Activated CD4-positive, CD25-positive, alpha-beta regulatory T cell treated with anti-CD3 and anti-CD28 coated beads, Interleukin-2, amount 50 U/mL, for 24 hours (primary cell): ENCODE measurements at regions not wholly inside any gene's neighbourhood (a gene's known extent, or its start where the extent isn't known, plus 50 kb on each side); places are given as distances from the start of the nearest gene placed in this dataset.
A peak's percentile ranks its signal among the peaks of the same experiment; 100 is the strongest.

Experiments used
- ATAC-seq, 2 donors: fragments of 150-1000 bp; cut with Tn5 transposase; one replicate each; pipeline ENCODE4 v1.10.0; 2021; ENCODE audit warnings: mild to moderate bottlenecking in 1 of 2, moderate library complexity in 1 of 2

- ATAC-seq: no peak
Observed at GRCh38 chr20:47406849-47407682, 50.6 kb upstream of the ZMYND8 start.

DNA sequence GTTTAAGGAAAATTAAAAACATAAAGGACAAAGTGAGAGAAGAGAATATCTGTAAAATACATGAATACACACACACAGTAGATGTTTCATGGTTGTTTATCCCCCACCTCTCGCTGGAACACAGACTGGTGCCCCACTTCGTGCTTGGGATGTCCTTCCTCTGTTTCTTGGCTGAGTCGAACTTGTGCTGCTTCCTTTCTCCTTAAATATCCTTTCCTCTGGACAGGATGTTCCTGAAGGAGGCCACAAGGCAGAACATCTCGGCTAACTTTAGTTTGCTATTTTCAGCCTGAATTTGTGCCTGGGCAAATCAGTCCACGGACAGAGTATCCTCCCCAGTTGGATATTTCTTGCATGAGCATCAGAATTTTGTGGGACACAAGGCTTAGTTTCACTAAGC is 54.7 kb upstream of the ZMYND8 start:
- no peak for ATAC-seq

GRCh38 chr20:47412083-47412482 is 55.6 kb upstream of the ZMYND8 start:
- no peak for ATAC-seq

DNA sequence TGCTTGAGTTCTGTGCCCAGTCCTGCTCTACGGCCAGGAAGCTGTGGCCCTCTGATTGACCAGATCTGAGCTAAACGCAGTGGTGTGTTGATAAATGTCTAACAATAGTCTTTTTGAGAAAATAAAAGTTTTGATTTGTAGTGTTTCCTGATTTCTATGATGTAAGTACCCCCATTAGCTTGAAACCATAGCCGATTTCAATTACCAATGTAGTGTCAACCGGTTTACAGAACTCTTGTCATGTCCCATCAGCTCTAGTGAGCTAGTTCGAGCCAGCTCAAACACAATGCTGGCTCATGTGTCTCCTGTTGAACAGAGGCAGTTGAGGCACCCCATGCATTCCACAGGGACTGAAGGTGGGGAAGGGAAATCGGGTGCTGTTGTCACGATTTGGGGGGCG is 56.7 kb upstream of the ZMYND8 start:
- no peak for ATAC-seq

GRCh38 chr20:47417245-47418068 is 61.0 kb upstream of the ZMYND8 start:
- no peak for ATAC-seq

DNA sequence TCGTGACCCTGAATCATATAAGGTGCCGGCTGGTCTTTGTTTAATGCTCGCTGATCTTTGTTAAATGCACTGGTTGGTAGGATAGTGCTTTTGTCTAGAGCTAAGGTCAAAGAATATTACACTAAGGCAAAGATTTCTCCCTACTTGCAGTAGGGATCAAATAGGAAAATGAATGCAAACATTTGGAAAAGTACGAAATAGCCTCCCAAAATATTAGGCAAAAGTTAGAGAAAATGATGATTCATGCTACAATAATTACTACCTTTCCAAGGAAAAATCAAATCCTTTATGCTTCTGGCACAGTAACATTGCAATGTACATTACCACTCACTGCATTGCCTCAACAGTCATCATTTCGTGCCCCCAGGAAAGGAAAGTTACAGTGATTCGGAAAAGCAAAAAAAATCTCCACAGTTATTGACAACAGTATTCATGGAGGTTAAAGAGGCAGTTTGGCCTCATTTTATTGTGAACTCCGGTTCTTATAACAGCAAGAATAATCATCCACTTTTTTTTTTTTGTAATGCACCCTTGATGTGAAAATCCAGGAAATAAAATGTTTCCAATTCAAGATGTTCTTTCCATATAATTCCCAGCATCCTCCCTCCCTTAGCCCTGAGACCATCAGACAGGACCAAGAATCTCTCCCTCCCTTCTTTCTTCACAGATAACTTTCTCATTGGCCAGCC is 61.7 kb upstream of the ZMYND8 start:
- ATAC-seq: no peak

GRCh38 chr20:47419953-47420514 is 63.5 kb upstream of the ZMYND8 start:
- no peak for ATAC-seq

- no peak for ATAC-seq
Observed at GRCh38 chr20:47421076-47421475, 64.6 kb upstream of the ZMYND8 start.

DNA sequence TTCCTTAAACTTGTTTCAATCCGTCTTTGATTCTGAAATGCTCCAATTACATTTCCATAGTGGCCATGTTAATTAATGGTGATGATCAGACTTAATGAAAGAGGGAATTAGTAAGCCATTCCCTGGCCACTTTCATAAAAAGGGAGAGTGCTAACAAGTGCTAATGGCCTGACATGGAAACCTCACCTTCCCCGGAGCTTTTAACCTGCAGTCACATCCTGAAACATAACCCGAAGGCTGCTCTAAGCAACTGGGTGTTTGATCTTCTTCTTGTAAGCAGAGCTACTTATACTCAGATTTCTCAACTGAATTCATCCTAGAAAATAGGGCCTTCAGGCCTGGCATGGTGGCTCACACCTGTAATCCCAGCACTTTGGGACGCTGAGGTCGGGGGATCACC is 67.1 kb upstream of the ZMYND8 start:
- no peak for ATAC-seq

DNA sequence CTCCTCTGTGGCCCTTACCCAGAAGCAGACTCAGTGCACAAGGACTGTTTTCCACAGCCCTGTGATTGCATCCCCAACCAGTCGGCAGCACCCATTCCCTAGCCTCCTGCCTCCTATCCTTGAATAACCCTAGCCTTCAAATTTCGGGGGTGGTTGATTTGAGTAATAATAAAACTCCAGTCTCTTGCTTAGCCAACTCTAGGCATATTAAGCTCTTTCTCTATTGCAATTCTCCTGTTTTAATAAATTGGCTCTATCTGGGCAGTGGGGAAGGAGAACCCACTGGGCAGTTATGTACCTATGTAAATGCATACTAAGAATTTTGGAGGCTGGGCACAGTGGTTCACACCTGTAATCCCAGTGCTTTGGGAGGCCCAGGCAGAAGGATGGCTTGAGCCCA is 70.6 kb upstream of the ZMYND8 start:
- ATAC-seq: no peak

DNA sequence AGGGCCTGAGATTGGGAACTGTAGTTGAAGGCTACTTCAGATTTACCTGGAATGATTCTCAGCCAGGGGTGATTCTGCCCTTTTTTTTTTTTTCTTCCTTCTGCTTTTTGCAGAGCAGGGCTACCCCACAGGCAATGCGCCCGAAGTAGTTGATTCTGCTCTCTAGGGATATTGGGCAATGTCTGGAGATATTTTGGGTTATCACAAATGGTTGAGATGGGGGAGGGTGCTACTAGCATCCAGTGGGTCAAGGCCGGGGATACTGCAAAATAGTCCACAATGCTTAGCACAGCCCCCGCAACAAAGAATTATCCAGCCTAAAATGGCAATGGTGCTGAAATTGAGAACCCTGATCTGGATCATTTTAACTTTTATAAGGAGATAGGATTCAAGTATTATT is 71.2 kb upstream of the ZMYND8 start:
- no peak for ATAC-seq

- ATAC-seq: no peak
Observed at GRCh38 chr20:47428164-47428563, 71.7 kb upstream of the ZMYND8 start.

GRCh38 chr20:47428851-47429336 is 72.4 kb upstream of the ZMYND8 start:
- ATAC-seq: no peak

- ATAC-seq: no peak
Observed at GRCh38 chr20:47429409-47429808, 72.3 kb upstream of the NCOA3 start.

- peak; percentile 44 to 48 for ATAC-seq
Observed at GRCh38 chr20:47430862-47431588, 70.7 kb upstream of the NCOA3 start.

- no peak for ATAC-seq
Observed at GRCh38 chr20:47432834-47433210, 68.9 kb upstream of the NCOA3 start.

DNA sequence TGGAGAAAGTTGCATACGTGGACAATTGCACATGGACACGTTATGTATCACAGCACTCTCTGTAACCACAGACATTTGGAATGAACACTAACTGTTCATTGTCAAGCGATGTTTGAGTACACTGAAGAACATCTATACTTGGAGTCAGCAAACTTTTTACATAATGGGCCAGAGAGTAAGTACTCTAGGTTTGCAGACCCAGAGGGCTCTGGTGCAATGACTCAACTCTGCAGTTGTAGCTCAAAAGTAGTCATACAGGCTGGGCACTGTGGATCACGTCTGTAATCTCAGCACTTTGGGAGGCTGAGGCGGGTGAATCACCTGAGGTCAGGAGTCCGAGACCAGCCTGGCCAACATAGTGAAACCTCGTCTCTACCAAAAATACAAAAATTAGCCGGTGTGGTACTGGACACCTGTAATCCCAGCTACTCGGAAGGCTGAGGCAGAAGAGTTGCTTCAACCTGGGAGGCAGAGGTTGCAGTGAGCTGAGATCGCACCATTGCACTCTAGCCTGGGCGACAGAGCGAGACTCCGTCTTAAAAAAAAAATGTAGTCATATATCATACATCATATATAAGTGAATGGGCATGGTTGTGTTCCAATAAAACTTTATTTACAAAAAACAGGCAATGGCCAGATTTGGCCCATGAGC is 67.4 kb upstream of the NCOA3 start:
- ATAC-seq: peak; percentile 41 to 51

DNA sequence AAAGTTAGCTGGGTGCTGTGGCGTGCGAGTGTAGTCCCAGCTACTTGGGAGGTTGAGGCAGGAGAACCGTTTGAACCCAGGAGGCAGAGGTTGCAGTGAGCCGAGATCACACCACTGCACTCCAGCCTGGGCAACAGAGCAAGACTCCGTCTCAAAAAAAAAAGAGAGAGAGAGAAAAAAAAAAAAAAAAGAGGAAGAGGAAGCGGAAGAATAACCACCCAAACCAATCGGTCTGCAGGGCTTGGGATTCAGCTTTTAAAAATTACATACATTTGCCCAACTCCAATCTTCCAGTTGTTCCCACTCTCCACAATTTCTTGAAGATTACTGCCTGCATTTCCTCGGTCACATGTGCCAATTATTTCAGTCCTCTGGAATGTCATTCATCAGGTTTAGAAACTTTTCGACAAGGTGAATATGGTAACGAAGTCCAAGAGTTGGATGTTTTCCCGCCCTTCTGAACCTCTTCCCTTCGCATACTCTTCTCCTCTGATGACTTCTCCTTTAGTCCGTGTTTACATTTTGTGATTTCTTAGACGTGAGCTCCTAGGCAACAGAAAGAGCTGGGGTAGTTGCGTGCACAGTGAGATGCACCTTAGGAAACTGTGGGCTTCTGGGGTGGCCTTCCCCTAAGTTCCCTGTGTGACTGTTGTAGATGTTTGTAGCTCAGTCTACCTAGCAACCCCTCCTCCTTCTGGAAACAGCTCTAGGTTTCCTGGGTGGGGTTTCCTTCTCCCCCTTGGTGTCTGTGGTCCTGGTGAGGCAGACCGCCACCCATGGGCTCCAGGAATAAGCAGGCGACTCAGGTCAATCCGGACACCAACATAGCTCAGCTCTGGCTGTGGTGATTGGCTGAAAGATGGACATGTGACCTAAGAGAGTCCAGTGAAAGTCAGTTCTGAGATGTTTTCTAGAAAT is 63.0 kb upstream of the NCOA3 start:
- ATAC-seq: peak in 1 of 2 donors; percentile 70

DNA sequence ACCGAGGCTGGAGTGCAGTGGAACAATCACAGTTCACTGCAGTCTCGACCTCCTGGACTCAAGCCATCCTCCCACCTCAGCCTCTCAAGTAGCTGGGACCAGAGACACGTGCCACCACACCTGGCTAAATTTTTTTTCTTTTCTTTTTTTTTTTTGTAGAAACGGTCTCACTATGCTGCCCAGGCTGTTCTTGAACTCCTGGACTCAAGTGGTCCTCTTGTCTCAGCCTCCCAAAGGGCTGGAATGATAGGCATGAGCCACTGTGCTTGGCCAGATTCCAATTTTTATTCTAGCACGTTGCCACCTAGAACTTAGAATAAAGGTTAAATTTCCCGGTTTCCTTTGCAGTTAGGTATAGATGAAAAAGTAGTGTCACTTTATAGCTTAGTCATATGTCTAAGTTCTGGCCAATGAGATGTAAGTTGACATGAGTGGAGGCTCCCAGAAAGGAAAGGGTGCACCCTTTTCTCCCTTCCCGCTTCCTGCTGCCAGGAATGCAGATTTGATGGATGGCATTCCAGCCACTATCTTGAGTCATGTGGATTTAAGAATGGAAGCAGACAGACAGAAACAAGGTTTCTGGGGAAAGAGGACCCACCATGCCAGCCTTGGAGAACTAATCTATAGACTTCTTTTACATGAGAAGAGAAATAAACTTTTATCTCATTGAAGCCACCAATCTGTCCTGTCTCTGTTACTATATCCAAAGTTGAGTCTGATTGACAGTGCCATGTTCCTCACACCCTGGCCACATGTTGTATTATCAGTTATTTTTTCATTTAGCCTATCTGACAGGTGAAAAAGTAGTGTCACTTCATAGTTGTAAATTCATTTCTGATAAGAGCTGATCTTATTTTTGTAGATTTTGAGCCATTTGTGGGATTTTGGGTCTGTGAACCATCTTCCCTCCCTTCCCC is 60.6 kb upstream of the NCOA3 start:
- no peak for ATAC-seq

- ATAC-seq: no peak
Observed at GRCh38 chr20:47441774-47442150, 59.9 kb upstream of the NCOA3 start.
